ENCODE measurements at regions not wholly inside any gene's neighbourhood (a gene's known extent, or its start where the extent isn't known, plus 50 kb on each side); places are given as distances from the start of the nearest gene placed in this dataset.
"Not testable (repeated sequence)": the region's sequence is repeated elsewhere in the genome, so short reads cannot be mapped to it uniquely, and the experiment has no call there.

GRCh38 chr5:28296254-28297013 lies 1258.0 kb upstream of the CDH9 start:
- no peak for DNase-seq (ENCODE audit: low read depth)

GRCh38 chr5:28287021-28287420 lies 1248.6 kb upstream of the CDH9 start:
- not testable (repeated sequence) for DNase-seq (ENCODE audit: low read depth)

GRCh38 chr5:28286566-28286965 lies 1248.2 kb upstream of the CDH9 start:
- peak; percentile 24 for DNase-seq (ENCODE audit: low read depth)

GRCh38 chr5:28284788-28285187 lies 1246.4 kb upstream of the CDH9 start:
- DNase-seq (ENCODE audit: low read depth) = no peak

GRCh38 chr5:28281351-28281750 lies 1243.0 kb upstream of the CDH9 start:
- peak; percentile 43 for DNase-seq (ENCODE audit: low read depth)

GRCh38 chr5:28275931-28276330 lies 1237.5 kb upstream of the CDH9 start:
- no peak for DNase-seq (ENCODE audit: low read depth)

GRCh38 chr5:28269978-28270377 lies 1231.6 kb upstream of the CDH9 start:
- DNase-seq (ENCODE audit: low read depth) = no peak

- DNase-seq (ENCODE audit: low read depth) = no peak
Observed at GRCh38 chr5:28265877-28266276, 1227.5 kb upstream of the CDH9 start.

GRCh38 chr5:28254846-28255245 lies 1216.5 kb upstream of the CDH9 start:
- DNase-seq (ENCODE audit: low read depth) = no peak

- no peak for DNase-seq (ENCODE audit: low read depth)
Observed at GRCh38 chr5:28253431-28253830, 1215.0 kb upstream of the CDH9 start.

GRCh38 chr5:28249771-28250415 lies 1211.5 kb upstream of the CDH9 start:
- no peak for DNase-seq (ENCODE audit: low read depth)

GRCh38 chr5:28234356-28234968 lies 1196.1 kb upstream of the CDH9 start:
- DNase-seq (ENCODE audit: low read depth) = no peak

- DNase-seq (ENCODE audit: low read depth) = peak; percentile 2
Observed at GRCh38 chr5:28226407-28226806, 1188.0 kb upstream of the CDH9 start.

- no peak for DNase-seq (ENCODE audit: low read depth)
Observed at GRCh38 chr5:28219539-28219938, 1181.2 kb upstream of the CDH9 start.

- DNase-seq (ENCODE audit: low read depth) = no peak
Observed at GRCh38 chr5:28217695-28218094, 1179.3 kb upstream of the CDH9 start.

- no peak for DNase-seq (ENCODE audit: low read depth)
Observed at GRCh38 chr5:28216939-28217360, 1178.6 kb upstream of the CDH9 start.

GRCh38 chr5:28215091-28215490 lies 1176.7 kb upstream of the CDH9 start:
- no peak for DNase-seq (ENCODE audit: low read depth)

- no peak for DNase-seq (ENCODE audit: low read depth)
Observed at GRCh38 chr5:28214292-28214691, 1175.9 kb upstream of the CDH9 start.

GRCh38 chr5:28208356-28208755 lies 1170.0 kb upstream of the CDH9 start:
- no peak for DNase-seq (ENCODE audit: low read depth)

- DNase-seq (ENCODE audit: low read depth) = no peak
Observed at GRCh38 chr5:28190011-28190410, 1151.6 kb upstream of the CDH9 start.

- DNase-seq (ENCODE audit: low read depth) = no peak
Observed at GRCh38 chr5:28174691-28175090, 1136.3 kb upstream of the CDH9 start.

- peak; percentile 1 for DNase-seq (ENCODE audit: low read depth)
Observed at GRCh38 chr5:28165096-28165495, 1126.7 kb upstream of the CDH9 start.

- no peak for DNase-seq (ENCODE audit: low read depth)
Observed at GRCh38 chr5:28164568-28164967, 1126.2 kb upstream of the CDH9 start.

Data from amniotic epithelial cell (primary cell).